GM21619 (cell line): ENCODE measurements at regions not wholly inside any gene's neighbourhood (a gene's known extent, or its start where the extent isn't known, plus 50 kb on each side); places are given as distances from the start of the nearest gene placed in this dataset.
A peak's percentile ranks its signal among the peaks of the same experiment; 100 is the strongest.

ENCODE experiments used
- ATAC-seq: cut with Tn5 transposase; IDR thresholded peaks from one replicate; pipeline ENCODE4 v1.9.1; 2021; ENCODE audit not compliant: unreplicated experiment

- no peak for ATAC-seq
These were observed 127.0 kb downstream of the MCHR2 start for GRCh38 chr6:99867026-99867425.

GRCh38 chr6:99868074-99868702 is 125.8 kb downstream of the MCHR2 start:
- peak; percentile 98 for ATAC-seq
